ENCODE measurements at regions not wholly inside any gene's neighbourhood (a gene's known extent, or its start where the extent isn't known, plus 50 kb on each side); places are given as distances from the start of the nearest gene placed in this dataset.
A peak's percentile ranks its signal among the peaks of the same experiment; 100 is the strongest.
"Not testable (repeated sequence)": the region's sequence is repeated elsewhere in the genome, so short reads cannot be mapped to it uniquely, and the experiment has no call there.

DNA sequence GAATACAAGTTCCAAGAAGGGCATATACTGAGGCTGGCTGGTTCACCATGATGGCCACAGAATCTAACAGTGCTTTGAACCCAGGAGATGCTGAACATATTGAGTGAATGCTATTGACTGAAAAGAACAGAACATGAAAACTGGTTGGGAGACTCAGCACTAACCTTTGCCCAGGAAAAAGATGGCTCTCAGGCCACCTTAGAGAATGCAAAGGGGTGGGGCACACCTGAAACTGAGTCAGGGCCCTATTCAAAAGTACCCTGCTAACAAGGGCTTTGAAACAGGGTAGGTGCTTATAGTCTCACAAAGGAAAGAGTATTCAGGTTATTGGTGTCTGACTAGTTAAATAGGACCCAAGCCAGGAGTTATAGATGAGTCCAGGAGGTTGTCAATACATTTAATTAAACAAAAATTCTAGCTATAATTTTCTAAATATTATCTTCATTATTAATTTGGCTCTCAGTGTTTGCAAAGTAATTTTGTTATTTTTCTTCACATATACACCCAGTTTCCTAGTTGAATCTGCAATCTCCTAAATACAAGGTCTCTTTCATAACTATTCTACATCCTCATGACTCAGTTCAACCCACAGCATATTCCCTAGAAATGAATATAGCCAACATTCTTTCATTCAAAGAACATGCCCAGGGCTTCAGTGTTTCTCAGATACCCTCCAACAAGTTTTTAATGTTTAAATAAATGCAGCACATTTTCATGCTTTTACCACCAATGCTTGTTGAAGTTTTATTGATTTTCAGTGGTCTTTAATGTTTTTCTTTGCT lies 144.2 kb upstream of the RAPGEF2 start:
- DNase-seq (ENCODE audit: low read depth), result no peak

DNA sequence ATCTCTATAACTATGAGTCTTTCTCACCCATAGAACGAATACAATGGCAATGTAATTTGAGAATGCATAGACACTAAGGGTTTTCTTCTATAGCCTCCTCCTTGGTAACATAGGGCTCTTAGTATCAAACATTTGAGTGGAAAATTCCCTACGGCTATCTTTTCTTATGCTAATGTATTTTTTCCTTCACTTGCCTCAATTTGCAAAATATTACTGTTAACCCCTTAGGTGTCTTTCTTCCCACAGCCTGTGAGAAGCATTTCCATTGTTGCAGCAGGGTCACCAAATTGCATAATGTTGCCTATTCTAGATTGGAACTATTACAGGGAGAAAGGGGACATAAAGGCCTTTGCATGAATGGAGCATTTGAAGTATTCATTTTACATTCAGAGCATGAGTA lies 140.5 kb upstream of the RAPGEF2 start:
- DNase-seq (ENCODE audit: low read depth), result no peak

DNA sequence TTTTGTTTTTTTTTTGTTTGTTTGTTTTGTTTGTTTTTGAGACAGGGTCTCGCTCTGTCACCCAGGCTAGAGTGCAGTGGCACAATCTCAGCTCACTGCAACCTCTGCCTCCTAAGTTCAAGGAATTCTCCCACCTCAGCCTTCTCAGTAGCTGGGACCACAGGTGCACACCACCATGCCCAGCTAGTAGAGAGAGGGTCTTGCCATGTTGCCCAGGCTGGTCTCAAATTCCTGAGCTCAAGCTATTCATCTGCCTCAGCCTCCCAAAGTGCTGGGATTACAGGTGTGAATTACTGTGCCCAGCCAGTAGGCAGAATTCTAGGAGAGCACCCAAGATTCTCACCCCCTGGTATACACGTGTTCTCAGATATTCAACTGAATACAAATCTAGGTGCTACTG lies 139.6 kb upstream of the RAPGEF2 start:
- not testable (repeated sequence) for DNase-seq (ENCODE audit: low read depth)

DNA sequence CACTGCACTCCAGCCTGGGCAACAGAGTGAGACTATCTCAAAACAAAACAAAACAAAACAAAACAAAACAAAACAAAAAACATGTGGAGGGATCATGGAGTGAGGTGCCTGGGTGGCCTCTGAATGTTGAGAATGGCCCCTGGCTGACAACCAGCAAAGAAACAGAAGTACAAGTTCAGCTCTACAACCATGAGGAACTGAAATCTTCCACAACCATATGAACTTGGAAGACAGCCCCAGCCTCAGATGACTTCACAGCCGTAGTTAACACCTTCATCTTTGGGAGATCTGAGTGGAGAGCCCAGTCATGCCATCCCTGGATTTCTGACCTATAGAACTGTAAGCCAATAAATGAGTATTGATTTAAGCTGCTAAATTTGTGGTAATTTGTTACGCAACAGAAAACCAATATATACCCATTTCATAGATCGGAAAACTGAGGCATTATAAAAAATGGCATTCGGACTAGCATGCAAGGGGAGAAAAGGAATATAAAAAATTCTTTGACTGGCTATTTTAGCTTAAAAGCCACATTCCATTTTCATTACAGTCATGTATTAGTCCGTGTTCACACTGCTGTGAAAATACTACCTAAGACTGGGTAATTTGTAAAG lies 138.7 kb upstream of the RAPGEF2 start:
- DNase-seq (ENCODE audit: low read depth), result no peak

DNA sequence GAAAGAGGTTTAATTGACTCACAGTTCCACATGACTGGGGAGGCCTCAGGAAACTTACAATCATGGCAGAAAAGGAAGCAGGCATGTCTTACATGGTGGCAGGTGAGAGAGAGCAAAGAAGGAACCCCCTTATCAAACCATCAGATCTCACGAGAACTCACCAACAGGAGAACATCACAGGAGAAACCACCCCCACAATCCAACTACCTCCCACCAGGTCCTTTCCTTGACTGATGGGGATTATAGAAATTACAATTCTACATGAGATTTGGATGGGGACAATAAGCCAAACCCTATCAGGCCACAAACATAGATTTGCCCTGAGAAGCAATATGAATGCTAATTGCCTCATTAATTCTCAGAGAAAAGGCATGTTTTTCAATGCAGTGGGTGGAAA lies 138.2 kb upstream of the RAPGEF2 start:
- no peak for DNase-seq (ENCODE audit: low read depth)

DNA sequence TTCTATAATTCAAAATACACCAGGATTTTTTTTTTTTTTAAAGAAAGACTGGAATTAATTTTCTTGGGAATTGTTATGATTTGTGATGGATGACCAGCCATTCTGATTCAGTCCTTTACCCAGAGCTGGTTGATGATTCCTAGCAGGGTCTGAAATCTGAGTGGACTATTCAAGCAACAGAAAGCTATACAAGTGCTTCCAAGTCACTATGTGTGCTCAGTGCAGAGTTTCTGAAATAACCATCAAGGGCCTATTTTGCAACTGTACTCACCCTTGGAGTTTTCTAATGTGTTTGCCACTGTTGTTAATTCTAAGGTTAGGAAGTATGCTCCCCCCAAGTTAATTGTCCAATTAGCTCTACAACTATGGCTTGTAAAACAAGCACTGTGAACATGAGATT lies 137.7 kb upstream of the RAPGEF2 start:
- DNase-seq (ENCODE audit: low read depth), result no peak

DNA sequence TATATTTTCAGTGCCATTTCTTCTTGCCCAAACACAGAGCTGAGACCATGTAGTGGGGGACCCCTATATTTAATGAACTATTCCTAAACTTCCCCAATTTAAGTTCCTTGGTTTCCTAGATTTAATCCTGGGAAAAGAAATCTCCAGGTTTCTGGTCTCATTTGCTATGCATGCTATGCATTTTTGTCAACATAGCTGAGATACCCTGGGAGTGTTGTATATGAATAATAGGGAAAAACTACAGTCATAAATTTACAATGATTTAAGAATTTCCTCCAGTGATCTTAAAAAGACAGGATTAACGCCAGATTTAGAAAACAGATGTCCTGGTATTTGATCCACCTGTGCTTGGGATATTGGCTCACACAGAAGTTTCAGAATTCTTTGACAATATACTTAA lies 136.8 kb upstream of the RAPGEF2 start:
- DNase-seq (ENCODE audit: low read depth), result no peak

DNA sequence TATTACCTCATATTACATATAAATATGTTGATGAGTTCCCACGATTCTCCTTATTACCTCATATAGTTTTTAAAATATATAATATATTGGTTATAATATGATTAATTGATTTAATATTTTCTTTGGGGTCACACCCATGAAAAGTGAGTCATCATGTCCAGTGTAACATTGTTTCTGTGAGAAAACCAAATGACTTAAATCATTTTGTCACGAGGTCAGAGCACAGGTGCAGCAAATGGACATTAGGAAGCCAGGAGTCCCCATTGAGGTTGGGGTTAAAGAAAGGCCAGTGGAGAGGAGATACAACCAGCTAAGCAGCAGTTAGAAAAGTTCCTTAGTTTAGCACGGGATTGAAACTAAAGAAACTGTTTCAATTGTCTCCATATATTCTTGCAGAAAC lies 133.9 kb upstream of the RAPGEF2 start:
- DNase-seq (ENCODE audit: low read depth), result no peak

DNA sequence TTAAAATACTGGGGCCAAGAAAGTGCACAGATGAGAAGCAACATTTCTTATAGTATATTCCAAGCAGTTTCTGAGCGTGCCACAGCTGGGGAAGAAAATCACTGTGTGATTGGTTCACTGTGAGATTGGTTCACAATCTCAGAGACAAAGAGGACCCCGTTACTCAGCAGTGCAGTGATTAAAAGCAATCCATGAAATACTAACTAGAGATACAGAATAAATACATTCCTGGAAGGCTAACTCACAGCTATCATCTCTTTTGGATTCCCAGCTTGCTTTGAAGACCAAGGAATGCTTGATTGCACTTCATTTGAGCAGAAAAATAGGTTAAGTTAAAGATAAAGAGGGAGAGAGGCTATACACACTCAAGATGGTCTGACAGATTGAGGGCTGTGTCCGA lies 132.1 kb upstream of the RAPGEF2 start:
- no peak for DNase-seq (ENCODE audit: low read depth)

DNA sequence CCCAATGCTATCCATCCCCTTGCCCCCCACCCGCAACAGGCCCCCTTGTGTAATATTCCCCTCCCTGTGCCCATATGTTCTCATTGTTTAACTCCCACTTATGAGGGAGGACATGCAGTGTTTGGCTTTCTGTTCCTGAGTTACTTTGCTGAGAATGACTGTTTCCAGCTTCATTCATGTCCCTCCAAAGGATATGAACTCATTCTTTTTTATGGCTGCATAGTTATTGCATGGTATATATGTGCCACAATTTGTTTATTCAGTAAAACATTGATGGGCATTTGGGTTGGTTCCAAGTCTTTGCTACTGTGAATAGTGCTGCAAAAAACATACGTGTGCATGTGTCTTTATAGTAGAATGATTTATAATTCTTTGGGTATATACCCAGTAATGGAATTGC lies 128.4 kb upstream of the RAPGEF2 start:
- not testable (repeated sequence) for DNase-seq (ENCODE audit: low read depth)

DNA sequence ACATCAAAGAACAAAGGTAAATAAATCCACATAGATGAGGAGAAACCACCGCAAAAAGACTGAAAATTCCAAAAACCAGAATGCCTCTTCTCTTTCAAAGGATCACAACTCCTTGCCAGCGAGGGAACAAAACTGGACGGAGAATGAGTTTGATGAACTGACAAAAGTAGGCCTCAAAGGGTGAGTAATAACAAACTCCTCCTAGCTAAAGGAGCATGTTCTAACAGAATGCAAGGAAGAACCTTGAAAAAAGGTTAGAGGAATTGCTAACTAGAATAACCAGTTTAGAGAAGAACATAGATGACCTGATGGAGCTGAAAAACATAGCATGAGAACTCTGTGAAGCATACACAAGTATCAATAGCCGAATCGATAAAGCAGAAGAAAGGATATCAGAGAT lies 122.2 kb upstream of the RAPGEF2 start:
- DNase-seq (ENCODE audit: low read depth), result not testable (repeated sequence)

DNA sequence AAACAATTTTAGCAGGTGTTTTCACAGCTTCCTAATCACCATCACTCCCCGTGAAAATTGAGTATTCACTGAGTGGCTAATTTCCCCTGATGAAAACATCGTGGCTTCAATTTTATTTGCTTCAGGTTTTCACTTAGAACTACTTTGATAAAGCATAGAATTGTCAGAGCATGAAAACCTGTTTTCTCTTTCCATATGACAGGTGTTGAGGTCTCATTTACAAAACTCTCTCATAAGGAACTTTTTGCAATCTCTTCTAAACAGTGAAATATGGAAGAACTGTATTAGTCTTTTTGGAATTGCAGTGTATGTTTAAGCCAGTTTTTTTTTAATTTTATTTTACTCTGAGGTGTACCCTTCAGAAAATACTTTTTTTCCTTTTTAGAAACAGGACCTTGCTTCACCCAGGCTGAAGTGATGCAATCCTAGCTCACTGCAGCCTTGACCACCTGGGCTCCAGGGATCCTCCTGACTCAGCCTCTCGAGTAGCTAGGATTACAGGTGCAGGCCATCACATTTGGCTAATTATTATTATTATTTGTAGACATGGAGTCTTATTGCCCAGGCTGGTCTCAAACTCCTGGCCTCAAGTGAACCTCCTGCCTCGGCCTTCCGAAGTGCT lies 111.2 kb upstream of the RAPGEF2 start:
- no peak for DNase-seq (ENCODE audit: low read depth)

DNA sequence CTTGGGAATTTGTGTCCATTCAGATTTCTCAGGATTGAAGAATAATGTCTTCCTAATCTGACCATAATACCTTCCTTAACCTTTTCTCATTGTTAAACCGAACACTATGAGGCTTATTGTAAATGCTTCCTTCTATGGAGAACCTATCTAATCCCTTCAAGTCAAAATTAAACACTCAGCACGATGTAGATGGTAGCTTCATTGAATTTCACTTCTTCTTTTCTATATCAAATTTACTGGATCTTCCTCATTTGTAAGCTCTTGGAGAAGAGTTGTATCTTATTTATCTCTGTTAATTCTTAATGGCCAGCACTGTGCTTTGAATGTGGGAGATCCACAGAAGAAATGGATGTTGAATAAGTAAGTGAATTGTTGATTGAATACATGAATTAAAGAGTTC lies 109.0 kb upstream of the RAPGEF2 start:
- DNase-seq (ENCODE audit: low read depth), result no peak

DNA sequence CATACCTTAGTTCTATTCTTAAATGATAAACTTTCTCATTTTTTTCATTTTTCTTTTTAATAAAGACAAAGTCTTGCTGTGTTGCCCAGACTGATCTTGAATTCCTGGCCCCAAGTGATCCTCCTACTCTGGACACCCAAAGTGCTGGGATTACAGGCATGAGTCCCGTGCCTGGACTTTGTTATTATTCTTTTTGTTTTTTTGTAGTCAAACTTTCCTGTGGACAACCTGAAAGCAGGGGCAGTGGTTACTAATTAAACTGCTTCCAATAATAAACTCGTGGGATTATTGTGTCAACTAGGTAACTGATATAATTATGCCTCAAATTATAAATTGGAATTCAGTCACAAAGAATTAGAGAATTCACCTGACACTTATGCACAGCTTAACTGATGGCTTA lies 107.8 kb upstream of the RAPGEF2 start:
- no peak for DNase-seq (ENCODE audit: low read depth)

DNA sequence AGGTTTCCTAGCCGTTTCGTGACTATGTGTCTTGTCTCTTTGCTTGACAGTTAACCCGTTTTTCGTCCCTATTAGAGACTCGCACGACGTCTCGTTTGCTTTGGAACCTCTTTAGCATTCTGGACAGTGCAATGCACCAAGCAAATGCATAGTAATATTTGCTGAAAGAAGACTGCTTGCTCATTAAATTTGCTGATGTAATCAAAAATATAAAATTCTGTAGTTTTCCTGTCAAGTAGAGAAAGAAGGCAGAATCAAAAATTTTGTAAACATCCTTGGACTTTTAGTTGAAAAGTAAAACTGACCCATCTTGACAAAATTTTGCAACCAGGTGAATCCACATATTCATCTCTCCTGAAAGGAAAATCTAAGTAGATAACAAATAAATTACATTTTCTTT lies 106.9 kb upstream of the RAPGEF2 start:
- no peak for DNase-seq (ENCODE audit: low read depth)

DNA sequence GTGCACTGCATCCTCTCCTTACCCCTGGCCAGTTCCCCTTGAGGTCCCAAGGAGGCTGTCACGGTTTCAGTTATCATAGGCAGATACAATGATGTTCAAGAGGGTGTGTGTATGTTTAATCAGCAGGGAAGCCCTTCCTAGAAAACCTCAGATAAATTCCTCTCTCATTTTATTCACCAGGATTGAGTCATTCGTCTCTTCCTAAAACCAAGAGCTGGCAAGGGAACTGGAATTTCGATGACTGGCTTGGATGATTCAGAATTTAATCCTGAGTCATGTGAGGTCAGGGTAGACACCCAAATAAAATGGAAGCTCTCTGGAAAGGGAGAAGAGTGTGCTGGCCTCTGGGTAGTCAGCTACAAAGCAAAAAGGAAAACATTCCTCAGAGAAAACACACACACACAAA lies 106.2 kb upstream of the RAPGEF2 start:
- peak; percentile 82 for DNase-seq (ENCODE audit: low read depth)

DNA sequence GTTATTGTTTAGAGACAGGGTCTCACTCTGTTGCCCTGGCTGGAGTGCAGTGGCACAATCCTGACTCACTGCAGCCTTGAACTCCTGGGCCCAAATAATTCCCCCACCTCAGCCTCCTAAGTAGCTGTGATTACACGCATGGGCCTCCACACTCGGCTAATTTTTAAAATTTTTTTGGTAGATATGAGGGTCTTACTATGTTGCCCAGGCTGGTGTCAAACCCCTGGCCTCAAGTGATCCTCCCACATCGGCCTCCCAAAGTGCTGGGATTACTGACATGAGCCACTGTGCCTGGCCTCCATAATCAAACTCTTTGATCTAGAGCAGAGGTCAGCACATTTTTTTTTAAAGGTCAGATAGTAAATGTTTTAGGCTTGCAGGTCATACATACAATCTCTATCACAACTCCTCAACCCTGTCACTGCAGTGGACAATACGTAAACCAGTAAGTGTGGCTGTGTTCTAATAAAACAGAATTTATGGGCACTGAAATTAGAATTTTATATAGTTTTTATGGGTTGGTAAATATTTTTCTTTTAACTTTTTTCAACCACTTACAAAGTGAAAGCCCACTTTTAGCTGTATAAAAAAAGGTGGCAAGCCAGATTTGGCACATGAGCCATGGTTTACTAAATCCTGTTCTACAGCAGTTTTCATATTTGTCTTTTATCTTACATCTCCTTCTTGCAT lies 105.1 kb upstream of the RAPGEF2 start:
- DNase-seq (ENCODE audit: low read depth), result no peak

DNA sequence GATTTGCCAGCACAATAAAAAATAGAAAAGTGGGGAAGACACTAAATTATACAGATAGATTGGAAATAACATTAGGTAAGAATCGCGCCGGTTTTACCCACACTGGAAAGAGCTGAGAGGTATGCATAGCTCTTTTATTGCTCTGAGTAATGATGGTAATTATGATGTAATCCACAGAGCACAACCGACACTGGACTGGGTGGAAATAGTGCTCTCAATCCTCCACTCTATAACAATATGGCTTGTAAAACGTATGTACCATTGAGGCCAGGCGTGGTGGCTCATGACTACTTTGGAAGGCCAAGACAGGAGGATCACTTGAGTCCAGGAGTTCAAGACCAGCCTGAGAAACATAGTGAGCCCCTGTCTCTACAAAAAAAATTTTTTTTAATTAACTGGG lies 104.3 kb upstream of the RAPGEF2 start:
- peak; percentile 49 for DNase-seq (ENCODE audit: low read depth)

DNA sequence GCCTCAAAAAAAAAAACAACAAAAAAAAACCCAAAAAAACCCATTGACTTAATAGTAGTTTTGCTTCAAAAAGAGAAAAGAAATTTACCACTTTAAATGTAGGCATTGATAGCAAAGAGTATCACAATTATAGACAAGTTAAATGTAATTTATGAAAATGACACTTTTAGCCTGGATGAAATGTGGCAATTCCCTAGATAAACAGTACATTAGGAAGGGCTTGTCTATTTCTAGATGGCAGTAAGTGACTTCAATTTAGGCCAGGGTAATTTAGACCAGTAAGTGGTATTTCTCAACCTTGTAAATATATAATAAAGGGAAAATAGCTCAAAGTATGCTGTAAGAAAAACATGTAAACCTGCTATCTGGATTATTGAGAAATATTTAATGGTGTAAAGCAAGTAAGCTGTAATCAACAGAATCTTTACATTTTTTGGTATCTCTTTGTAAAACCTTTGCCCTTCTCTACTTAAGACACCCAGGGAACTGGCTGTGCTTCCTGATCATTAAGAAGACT lies 103.7 kb upstream of the RAPGEF2 start:
- no peak for DNase-seq (ENCODE audit: low read depth)

DNA sequence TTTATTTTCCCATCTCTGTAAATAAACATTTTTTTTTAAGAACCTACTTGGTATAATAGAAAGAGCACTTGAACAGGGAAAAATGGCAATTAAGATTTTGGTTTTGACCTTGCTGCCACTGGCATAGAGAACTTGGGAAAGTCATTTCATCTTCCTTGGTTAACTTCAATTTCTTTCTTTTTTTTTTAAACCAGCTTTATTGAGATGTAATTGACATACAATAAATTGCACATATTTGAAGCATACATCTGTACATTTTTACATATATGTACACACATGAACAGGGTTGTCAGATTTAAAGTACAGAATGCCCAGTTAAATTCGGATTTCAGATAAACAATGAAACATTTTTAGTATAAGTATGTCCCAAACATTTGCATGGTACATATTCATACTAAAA lies 103.0 kb upstream of the RAPGEF2 start:
- no peak for DNase-seq (ENCODE audit: low read depth)

DNA sequence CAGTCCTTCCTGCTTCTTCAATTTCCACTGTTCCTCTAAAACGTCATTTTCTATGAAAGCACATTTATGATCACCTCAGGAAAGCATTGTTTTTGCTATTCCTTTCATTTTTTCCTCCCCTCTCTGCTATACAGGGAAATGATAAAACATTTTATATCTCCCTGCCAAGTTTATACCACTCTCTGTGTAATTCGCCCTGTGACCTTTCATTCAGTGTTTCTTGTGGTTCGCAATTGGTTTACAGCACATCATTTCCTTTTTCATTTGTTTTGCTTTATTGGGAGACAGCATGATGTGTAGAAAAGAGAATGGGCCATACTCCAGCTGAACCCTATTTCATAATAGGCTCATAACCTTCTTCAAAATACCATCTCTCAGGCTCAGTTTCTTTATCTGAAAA lies 99.9 kb upstream of the RAPGEF2 start:
- no peak for DNase-seq (ENCODE audit: low read depth)

DNA sequence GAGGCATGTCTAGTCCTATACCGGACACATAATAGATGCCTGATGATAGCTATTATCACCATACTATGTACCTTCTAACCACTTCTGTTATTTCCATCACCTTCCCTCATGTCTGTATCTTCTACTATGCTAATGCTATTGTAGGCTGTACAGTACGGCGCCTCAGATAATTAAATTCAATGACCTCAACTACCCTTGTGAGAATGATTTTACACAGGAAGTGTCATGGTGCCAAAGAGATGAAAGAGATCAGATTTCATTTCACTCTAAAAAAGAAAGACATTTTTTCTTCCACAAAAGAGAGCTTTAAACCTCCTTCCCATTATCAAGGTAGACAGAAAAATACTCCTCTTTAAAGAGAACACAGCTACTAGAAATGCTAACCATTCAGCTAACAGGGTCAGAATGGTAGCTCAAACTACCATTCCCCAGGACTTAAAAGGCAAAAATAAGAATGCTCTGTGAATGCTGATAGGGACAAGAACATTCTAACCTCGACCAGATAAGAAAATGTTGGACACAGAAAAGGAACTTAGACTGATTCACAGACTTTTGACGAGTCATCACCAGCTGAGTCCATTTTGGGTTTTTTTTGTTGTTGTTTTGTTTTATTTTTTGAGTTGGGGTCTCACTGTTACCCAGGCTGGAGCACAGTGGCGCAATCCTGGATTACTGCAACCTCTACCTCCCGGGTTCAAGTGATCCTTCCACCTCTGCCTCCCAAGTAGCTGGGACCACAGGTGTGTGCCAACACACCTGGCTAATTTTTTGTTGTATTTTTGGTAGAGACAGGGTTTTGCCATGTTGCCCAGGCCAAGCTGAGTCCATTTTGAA lies 99.2 kb upstream of the RAPGEF2 start:
- peak; percentile 33 for DNase-seq (ENCODE audit: low read depth)

Data from Daoy (cell line).